Stomach (tissue), 4 donors: ENCODE measurements at regions not wholly inside any gene's neighbourhood (a gene's known extent, or its start where the extent isn't known, plus 50 kb on each side); places are given as distances from the start of the nearest gene placed in this dataset.

Source experiments
- CTCF ChIP-seq, 7 experiments: fragments of 450-650 bp in 4 of 7; fragments of 200-600 bp in 3 of 7; sonication (generic) in 3 of 7; IDR thresholded peaks; one replicate each; pipeline ENCODE4 v1.5.1; 2016 to 2019; ENCODE audit warnings: antibody characterized with exemption in 7 of 7, control low read depth in 2 of 7, mild to moderate bottlenecking in 1 of 7
- POLR2A ChIP-seq, 4 donors: fragments of 450-650 bp; IDR thresholded peaks; one replicate each; pipeline ENCODE4 v1.6.1; 2016; ENCODE audit warnings: antibody characterized with exemption in 4 of 4, control low read depth in 2 of 4, mild to moderate bottlenecking in 1 of 4, moderate library complexity in 1 of 4
- POLR2AphosphoS5 ChIP-seq, 3 donors: sonication (generic); formaldehyde crosslinking; IDR thresholded peaks; one replicate each; pipeline ENCODE4 v1.6.1; 2016; ENCODE audit warnings: antibody characterized with exemption in 3 of 3

DNA sequence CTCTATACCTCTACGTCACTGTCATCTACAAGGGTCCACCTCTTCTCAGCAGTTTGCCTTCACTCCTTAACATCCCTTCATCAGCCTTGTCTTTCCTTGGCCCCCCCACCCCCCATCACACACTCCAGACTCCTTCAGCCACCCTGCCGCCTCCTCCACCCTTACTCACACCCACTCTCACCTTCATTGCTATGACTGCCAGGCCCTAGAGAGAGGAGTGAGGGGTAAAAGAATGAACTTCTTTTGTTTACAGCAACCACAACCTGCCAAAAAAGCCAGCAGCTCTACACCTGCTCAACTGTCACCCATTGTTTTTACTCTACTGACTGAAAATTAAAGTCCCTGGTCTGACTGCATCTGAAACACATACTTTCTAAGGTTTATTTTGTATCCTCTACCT lies 112.8 kb downstream of the DUSP6 start:
- TF ChIP-seq POLR2A (IDR thresholded peaks at IDR 0.05) (no peak), CTCF (IDR thresholded peaks at IDR 0.05) (no peak), POLR2AphosphoS5 (IDR thresholded peaks at IDR 0.05) (no peak)
